IPS-NIHi7 (cell line): ENCODE measurements at regions not wholly inside any gene's neighbourhood (a gene's known extent, or its start where the extent isn't known, plus 50 kb on each side); places are given as distances from the start of the nearest gene placed in this dataset.

Experiments
- DNase-seq: peaks from one replicate; pipeline ENCODE4 v3.0.0; 2012; ENCODE audit warnings: mixed read lengths; ENCODE audit errors: extremely low spot score

DNA sequence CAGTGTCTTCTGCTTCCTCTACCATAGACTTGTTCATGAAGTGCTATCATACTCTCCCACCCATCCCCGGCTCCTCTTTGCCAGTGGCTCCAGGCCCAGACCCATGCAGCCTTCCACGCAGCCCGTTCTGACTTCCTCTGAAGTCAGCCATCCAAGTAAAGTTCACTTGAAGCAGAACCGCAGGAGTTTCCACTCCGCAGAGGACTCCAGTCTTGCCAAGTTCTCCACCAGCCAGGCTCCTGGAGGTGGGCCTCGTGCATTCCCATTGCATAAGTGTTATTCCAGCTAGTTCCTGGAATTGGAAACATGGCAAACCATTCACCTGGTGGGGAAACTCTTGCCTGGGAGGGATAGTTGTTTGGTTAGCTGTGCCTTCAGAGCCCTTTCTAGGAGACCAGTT lies 185.1 kb downstream of the PLPP3 start:
- DNase-seq = no peak

DNA sequence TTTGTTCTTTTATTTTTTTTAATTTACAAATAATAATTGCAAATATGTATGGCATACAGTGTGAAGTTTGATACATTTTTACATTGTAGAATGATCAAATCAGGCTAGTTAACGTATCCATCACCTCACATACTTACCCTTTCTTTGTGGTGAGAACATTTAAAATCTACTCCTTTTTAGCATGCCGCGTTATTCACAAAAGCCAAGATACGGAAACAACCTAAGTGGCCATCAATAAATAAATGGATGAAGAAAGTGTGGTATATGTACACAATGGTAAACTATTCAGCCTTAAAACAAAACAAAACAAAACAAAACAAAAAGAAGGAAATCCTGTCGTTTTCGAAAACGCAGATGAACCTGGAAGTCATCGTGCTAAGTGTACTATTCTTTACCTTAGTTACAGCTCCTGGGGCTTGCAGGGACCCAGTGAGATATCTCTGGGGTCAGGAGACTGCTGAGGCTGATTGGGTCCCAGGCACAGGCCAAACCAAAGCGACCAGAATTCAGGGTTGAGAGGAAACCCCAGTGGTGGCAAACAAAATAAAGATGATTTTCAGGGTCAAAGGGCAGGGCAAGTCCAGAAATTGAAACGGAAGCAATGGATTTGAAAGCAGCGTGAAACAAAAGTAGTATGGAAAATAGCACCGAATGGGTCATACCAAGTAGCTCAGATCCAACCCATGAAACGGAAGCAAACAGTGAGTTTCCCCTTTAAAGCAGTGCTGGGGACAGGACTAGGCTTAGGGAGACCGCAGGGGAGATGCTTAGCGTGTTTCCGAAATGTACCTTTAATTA lies 188.2 kb downstream of the PLPP3 start:
- no peak for DNase-seq

DNA sequence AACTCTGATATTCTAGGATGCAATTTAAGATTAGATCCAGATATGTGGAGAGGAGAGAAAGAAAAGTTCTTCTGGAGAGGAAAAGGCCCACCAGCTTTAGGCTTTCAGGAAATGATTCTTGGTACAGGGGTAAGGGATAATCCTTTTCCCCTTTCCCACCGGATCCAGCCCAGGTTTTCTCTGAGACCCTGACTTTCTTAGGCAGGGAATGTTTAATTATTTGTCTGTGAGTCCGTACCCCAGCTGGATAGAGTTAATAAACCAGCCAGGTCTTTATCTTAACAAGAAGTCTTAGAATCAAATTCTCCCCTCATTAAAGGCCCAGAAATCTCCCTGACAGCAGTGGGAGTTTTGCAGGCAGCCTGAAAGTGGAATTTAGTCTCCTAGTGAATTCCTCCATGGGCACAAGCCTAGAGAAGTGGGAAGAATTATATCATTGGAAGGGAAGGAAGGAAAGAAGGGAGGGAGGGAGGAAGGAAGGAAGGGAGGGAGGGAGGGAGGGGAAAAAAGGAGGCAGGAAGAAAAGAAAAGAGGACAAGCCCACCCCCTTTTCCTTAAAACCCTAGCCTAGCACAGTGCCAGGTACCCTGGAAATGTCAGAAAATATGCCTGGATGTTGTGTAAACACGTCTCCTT lies 189.0 kb downstream of the PLPP3 start:
- DNase-seq = peak; percentile 63

- no peak for DNase-seq
Measured at GRCh38 chr1:56389813-56390212, 189.6 kb downstream of the PLPP3 start.

DNA sequence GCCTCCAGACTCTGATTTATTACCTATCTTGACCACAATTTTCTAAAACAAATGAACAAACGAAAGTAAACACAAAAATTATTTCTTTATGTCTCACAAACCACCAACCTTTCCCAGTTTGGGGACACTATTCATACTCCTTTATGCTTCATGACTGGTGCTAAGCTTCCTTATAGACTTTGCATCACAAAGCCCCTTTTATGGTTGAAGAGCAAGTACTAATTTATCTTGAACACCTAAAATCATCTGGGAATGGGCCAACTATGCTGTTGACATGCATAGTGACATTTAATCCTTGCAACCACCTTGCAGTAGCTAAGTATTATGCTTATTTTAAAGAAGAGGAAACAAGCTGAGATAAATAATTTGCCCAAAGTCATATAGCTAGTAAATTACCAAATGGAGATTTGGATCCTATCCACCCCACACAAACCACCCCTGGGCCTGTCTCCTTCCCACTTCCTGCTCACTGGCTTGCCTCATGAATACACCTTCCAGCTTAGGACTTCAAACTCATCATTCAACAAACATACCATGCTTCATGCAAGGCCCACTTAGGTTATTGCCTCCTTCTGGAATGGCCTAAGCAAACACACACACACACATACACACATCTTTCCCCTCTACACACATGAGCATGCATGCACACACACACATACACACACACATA lies 192.2 kb downstream of the PLPP3 start:
- DNase-seq = no peak

- DNase-seq = no peak
Measured at GRCh38 chr1:56385314-56385713, 194.0 kb downstream of the PLPP3 start.

DNA sequence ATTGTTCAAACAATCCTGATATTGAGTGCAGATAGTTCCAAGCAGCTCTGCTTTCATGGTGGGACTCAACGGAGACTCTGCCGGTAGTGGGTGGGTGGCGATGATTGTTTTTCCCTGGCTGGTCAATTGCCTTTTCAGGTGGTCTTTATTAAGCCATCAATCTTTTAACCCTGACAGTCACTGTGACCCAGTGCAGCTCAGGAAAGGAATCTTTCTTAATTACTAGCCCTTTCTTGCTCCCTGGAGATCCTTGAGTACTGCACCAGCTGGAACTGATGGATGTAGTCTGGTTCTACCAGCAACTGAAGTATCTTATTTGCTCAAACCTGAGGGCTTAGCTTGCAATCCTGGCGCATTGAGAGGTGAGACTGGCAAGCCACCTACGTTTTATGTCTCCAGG lies 196.4 kb downstream of the PLPP3 start:
- no peak for DNase-seq

DNA sequence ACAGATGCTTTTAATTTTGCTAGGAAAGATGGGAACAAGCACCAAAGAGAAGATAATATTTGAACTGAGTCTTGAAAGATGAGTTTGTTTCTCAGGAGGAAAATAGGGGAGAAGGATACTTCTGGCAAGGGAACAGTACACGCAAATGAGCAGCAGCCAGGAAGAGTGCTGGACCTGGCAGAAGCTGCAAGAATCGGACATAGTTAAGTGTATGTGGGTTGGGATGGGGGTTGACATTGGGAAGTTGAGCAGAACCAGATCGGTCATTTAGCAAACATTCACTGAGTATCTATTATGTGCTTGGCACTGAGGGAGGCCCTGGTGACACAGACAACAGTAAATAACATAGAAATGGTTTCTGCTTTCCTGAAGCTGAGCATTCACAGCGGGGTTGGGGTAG lies 198.8 kb downstream of the PLPP3 start:
- no peak for DNase-seq

DNA sequence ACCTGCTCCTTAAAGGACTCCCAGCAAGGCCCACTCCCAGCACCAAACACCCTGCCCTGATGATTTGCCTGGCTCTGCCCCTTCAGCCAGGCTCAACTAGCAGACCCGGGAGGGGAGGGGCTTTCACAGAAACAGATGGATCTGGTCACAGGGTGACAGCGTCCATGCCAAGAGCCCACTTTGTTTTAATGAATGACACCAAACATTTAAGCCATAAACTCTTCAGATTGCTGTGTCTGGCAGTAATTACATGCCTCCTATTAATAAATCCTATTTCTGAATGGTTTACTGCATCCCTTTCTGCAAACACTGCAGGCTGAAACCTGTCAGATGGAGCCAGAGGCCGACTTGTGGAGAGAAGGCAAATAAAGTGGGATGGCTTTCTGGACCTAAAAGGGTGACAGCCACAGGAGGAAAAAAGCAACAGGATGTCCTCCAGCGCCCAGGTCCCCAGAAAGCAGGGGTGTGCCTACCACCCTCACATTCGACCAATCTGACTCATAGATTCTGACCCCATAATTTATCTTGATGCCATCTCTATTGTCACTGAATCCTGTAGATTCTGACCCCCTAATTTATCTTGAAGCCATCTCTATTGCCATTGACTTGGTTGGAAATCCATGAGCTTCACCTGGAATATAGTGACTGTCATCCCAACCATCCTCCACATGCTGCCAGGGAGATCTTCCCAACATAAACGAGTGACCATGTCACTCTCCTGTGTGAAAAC lies 200.9 kb downstream of the PLPP3 start:
- DNase-seq = no peak

DNA sequence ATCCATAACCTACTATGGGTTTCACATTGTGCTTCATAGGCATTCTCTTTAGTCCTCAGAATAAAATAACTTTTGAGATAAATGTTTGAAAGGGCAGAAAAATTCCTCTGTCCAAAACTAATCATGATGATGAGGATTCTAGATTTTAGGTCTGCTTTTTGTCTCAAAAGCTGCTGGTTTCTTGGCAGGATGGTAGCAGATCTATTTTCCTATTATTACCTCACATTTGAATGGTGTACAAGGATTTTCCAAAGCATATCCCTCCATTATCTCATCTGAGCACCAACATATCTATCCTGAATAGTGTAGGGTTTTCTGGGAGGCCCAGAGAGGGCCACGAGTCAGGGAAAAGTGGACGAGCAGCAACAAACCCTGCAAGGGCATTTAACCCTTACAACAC lies 201.9 kb downstream of the PLPP3 start:
- no peak for DNase-seq

- DNase-seq = peak; percentile 71
Measured at GRCh38 chr1:56376188-56376984, 203.0 kb downstream of the PLPP3 start.

GRCh38 chr1:56375326-56375804 lies 204.0 kb downstream of the PLPP3 start:
- DNase-seq = peak; percentile 33

GRCh38 chr1:56374026-56374974 lies 205.1 kb downstream of the PLPP3 start:
- DNase-seq = no peak

DNA sequence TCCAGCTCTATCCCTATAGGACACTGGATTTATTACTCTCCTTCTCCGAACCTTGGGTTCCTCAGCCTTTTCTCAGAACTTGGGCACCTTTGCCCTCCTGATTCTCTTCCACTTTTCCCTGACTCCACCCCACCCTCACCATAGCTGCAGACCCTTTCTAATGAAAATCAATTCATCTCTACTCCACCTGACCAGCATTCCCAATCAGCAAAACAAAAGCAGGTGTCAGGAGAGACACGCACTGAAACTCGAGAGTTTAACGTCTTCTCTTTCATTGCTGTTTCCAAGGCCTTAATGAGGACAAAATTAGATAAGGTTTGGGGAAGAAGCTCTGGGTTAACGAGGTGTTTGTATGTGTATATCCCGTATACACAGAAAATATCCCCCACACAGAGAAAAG lies 208.8 kb downstream of the PLPP3 start:
- DNase-seq = peak; percentile 29

GRCh38 chr1:56363007-56363770 lies 216.2 kb downstream of the PLPP3 start:
- no peak for DNase-seq

DNA sequence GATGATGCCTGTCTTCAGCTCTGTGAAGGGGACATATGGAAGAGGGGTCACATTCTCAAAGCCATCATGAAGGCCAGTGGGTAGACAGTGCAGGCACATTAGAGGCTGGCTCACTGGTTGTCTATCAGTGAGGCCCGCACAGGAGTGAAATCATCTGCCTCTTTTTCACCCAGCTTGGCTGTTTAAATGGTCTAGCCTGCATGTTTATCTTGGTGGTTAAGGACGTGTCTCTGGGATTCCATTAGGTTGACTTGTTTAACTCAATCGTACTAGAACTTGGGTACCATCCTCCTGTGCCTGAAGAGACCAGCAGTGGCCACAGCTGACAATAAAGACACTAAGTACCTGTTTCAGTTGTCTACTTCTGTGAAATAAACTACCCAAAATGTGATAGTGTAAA lies 219.3 kb downstream of the PLPP3 start:
- DNase-seq = no peak

DNA sequence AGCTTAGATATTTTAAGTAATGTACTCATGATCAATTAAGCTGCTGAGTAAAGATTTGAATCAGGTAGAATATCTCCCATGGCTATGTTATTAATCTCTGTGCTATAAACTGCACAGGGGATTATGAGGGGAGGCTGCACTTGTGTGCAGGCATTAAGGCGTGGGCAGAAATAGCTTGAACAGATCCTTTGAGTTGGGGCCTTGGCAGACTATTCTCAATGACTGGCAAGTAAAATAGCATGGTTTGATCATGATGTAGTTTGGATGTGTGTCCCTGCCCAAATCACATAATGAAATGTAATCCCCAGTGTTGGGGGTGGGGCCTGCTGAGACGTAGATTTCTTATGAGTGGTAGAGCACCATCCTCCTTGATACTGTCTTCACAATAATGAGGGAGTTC lies 220.3 kb downstream of the PLPP3 start:
- no peak for DNase-seq

- DNase-seq = no peak
Measured at GRCh38 chr1:56357927-56358690, 221.3 kb downstream of the PLPP3 start.
